GM12875 (cell line): ENCODE measurements at regions not wholly inside any gene's neighbourhood (a gene's known extent, or its start where the extent isn't known, plus 50 kb on each side); places are given as distances from the start of the nearest gene placed in this dataset.

ENCODE experiments used
- H3K4me3 ChIP-seq: one replicate; pipeline ENCODE4 v1.5.1; 2011; ENCODE audit warnings: low read depth, low read length, control low read depth
- TF ChIP-seq, protein P1 (sequence below): IDR thresholded peaks from 2 replicates; pipeline ENCODE4 v1.5.1; 2011; ENCODE audit warnings: low read depth, mild to moderate bottlenecking, control low read depth, inconsistent platforms, low read length, moderate library complexity, borderline replicate concordance; ENCODE audit not compliant: insufficient read depth

DNA sequence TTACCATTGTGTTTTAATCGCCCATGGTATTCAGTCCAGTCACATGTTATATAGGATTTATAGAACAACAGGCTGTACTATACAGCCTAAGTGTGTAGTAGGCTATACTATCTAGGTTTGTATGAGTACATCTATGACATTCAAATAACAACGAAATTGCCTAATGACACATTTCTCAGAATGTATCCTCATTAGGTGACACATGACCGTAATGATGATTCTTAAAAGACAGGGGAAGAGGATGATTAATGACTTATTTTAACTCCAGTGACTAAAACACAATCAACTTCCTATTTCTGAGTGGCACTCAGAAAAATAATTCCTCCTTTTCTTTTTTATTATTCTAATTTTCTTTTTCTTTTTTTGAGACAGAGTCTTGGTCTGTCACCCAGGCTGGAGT, 63.0 kb upstream of the ACSL3 start:
- H3K4me3 ChIP-seq: no peak overlapping the region
- TF ChIP-seq, protein P1, sequence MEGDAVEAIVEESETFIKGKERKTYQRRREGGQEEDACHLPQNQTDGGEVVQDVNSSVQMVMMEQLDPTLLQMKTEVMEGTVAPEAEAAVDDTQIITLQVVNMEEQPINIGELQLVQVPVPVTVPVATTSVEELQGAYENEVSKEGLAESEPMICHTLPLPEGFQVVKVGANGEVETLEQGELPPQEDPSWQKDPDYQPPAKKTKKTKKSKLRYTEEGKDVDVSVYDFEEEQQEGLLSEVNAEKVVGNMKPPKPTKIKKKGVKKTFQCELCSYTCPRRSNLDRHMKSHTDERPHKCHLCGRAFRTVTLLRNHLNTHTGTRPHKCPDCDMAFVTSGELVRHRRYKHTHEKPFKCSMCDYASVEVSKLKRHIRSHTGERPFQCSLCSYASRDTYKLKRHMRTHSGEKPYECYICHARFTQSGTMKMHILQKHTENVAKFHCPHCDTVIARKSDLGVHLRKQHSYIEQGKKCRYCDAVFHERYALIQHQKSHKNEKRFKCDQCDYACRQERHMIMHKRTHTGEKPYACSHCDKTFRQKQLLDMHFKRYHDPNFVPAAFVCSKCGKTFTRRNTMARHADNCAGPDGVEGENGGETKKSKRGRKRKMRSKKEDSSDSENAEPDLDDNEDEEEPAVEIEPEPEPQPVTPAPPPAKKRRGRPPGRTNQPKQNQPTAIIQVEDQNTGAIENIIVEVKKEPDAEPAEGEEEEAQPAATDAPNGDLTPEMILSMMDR: no peak

DNA sequence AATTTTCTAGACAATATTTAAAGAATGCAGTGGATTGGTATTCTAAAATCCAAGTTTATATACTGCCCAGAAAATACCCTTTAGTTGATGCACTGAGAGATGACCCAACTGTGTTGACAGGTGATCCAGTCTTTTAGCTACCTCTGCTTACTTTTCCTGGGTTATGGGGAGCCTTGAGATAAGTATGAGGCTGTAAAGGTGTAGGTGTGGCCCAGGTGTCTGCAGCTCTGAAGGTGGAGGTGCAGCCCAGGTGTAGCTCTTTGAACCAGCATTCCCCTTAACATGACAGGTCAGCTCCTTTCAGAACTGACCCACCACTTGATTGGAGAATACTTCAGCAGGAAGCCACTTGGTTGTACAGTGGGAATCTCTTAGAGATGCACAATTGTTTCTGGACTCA, 62.3 kb upstream of the ACSL3 start:
- TF ChIP-seq, protein P1: no peak
- no peak overlapping the region for H3K4me3 ChIP-seq

DNA sequence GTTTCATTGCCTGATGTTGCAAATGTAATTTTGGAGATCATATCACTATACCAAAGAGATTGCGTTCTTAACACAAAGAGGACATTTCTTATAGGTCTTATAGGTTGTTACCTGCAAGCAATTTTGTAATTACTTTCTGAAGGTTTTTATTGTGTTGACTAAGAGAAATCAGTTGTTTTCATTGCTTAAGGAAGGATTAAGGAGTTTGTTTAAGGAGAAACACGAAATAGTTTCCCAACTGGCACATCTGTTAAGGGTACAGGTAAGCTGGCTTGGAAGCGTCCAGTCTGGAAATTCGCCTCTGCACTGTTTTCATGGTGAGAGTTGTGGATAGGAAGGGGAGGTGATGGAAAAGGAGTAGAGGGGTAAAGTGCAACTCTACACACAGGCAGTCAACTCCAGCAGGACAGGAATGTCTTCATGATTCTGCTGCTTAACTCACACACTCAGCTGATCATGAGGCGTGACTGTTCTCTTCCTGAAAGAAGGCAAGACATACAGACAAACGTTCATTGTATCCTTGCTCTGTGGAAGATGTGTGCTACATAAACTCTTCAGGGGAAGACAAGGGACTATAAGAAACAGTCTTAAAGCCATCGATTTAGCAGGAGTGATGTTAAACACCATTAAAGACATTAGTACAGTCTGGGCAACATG, 61.4 kb upstream of the ACSL3 start:
- H3K4me3 ChIP-seq: no peak overlapping the region
- TF ChIP-seq, protein P1: no peak

DNA sequence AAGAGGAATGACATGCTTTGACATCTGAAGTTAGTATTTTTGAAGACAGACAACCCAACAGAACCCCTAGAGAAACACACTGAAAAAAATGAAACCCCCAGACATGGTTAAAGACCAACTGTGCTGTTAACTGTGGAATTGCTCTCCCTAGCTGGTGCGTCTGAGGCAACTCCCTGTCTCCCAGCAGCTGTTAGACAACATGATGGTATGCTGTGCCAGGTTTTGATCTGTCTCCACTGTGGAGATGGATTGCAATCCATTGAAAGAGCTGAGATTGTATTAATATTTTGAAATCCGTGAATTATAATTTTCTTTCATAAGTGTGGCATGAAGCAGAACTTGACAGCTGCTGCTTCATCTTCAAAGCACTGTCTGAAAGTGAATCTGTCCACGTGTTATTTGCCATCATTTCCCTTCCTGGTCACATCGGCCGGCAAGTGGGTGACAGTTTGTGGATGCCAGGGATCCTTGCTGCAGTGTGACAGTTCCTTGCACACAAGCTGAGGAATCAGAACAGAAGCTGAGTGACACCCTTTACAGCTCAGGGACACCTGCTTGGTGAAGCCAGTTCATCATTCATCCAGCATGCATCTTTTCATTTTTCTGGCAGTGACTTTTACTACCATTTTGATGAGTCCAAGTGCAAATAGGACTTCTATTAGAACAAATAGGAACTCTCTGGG, 58.2 kb upstream of the ACSL3 start:
- no peak overlapping the region for H3K4me3 ChIP-seq

DNA sequence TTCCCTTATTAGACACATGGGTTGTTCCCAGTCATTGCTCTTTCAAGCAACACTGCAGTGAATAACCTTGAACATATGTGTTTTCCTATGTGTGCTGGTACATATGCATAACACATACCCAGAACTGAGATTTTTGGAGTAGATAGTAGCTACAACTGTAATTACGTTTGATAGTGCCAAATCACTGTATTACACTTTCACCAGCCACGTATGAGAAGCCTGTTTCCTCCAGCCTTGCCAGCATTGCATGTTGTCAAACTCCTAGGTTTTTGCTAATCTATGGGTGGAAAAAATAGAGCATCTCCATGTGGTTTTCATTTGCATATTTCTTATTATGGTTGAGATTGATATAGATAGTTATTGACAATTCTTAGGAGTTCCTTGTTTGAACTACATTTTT, 56.5 kb upstream of the ACSL3 start:
- TF ChIP-seq, protein P1: no peak
- no peak overlapping the region for H3K4me3 ChIP-seq

More for the DNA sequence above, 58.2 kb upstream of the ACSL3 start:
- TF ChIP-seq, protein P1: no peak

DNA sequence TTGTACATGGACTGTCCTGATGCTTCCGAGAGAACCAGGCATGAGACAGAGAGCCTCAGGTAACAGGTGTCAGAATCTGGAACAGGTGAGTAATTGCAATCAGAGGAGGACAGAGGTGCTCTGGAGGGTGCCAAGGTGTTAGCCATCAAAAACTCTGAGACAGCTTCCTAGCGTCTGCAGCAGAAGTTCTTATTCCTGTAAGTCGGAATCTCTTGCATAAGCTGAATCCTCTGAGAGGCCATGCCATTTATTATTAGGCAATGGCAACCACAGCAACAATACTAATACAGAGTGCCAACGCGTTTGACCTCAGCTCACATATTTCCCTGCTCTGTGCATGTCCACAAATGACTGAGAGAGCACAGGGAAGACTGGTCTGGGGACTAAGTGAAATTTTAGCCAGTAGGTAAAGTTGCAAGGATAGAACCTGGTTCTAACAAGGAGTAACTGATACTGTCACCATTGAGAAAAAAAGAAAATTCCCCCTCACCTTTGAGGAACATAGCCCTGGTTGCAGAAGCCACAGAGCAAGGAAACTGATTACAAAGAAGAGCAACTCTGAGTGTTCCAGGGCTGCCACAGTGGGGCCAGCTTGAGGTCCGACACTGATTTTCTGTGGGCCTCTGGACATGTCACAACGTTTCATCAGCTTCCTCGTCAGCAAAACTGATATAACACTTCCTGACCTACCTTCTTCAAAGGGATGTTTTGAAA, 55.1 kb upstream of the ACSL3 start:
- TF ChIP-seq, protein P1: no peak
- H3K4me3 ChIP-seq: no peak overlapping the region
